LoVo (cell line): ENCODE measurements at regions not wholly inside any gene's neighbourhood (a gene's known extent, or its start where the extent isn't known, plus 50 kb on each side); places are given as distances from the start of the nearest gene placed in this dataset.
"Not testable (repeated sequence)": the region's sequence is repeated elsewhere in the genome, so short reads cannot be mapped to it uniquely, and the experiment has no call there.

Experiments
- DNase-seq: peaks from one replicate; pipeline ENCODE4 v3.0.0-alpha.2; 2016; ENCODE audit warnings: low spot score

- DNase-seq, result not testable (repeated sequence)
These were observed 731.3 kb upstream of the GRAMD2B start for GRCh38 chr5:125691738-125692530.

DNA sequence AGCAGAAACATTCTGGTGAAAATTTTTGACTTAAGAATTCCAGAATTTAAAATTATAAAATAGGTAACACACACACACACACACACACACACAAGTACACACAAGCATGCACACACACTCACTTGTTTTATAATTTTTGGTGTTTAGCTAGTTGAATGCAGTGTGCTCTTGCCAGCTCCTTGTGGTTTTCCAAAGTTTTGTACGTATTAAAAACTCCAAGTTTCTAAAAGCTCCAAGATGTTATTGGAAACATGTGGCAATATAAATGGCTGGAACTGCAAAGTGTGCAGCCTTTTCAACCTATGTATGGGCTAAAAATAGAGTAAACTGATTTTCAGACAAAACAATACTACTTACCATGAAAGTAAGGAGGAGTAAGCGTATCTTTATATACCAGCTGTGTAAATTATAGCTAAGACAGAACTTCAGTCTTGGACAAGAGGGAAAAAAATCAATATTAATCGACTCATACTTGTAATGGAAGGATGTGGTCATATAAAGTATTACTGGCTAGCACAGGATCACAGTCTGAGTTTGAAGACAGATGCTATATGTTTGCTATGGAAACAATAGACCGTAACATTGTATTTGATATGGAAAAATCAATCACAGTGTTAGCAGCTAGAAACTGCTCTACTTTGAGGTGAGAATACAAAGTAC is 727.1 kb upstream of the GRAMD2B start:
- DNase-seq, result no peak

DNA sequence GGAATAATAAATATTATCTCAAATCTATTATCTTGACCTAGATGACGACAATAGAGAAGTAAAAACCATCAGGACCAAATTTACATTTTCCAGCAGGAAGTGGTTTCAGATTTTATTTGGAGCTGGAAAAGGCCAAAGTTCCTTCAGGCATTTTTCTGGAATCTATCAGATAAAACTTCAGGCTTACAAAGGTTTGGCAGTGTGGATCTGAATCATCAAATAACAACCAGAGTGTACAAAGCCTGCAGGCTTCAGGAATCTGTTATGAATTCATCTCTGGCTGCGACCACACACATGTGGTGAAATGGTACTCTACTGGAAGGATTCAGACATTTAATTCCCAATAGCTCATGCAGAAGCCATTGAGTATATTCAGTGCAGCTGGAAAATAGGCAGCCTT is 726.4 kb upstream of the GRAMD2B start:
- no peak for DNase-seq

DNA sequence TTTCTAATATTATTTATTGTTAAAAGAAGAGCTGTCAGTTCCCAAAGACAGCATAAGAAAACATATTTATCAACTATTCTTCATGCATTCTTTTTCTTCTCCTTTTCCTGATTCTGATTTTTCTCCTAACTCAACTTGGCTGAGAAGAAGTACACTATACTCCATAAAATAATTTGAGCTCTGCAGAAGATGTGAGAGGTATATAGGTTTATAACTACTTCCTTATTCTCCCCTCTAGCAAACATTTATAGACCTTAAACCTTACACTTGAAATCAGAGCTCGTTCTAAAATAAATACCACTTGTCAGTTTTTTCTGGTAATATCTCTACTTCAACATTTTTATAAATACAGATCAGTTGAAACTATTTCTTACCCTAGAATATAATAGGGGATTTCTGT is 724.8 kb upstream of the GRAMD2B start:
- no peak for DNase-seq

- DNase-seq, result no peak
These were observed 723.3 kb upstream of the GRAMD2B start for GRCh38 chr5:125699860-125700259.

GRCh38 chr5:125700380-125700861 is 722.8 kb upstream of the GRAMD2B start:
- DNase-seq, result peak; percentile 20

DNA sequence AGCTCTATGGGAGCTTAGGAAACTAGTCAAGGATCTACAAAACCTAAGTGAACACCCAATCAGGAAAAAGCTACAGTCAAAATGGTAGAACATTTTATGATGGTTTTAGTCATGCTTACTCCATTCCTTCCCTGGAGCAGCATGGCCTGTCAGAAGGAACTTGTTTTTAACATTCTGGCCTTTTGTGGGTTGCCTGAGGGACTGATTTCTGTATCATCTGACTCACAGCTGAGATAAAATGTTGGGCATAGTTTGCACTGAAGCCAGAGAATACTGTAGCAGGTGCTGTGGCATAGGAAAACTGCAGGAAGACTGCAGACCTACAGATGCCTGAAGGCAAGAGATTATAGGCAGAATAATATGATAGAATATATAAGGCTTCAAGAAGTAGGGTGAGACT is 719.6 kb upstream of the GRAMD2B start:
- no peak for DNase-seq

- DNase-seq, result no peak
These were observed 718.3 kb upstream of the GRAMD2B start for GRCh38 chr5:125704888-125705287.

DNA sequence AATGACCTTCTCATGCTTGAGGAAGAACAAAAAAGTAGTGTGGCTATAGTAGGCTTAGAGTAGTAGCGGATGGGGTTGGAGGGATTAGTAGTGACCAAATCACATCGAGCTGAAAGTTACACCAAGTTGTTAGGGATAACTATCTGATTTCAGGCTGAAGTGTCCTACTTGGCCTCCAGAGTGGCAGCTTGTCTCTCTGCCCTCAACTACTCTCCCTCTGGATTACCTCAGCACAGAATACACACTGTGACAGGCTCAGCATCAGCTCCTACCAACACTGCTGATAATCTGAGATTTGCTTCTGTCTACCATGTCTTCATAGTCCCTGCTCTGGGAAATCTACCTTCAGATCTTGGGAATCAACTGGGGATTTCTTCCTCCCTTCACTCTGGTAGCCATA is 714.6 kb upstream of the GRAMD2B start:
- DNase-seq, result no peak

DNA sequence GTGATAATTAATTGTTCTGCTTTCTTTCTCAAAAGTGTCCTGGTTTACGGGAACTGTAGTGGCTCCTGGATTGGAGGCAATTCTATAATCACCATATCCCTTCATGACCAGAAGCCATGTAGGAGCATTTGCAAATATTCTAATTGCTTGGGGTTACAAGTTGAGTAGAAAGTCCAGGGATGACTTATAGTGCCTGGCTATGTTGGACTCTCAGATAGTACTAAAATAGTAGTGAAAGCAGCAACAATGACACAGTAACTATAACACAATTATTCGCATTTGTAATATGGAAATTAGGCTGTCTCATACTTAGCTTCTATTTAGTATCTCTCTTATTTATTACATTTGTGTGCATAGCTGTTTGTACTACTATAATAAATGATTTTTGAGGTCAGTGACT is 712.5 kb upstream of the GRAMD2B start:
- no peak for DNase-seq

- no peak for DNase-seq
These were observed 710.8 kb upstream of the GRAMD2B start for GRCh38 chr5:125712397-125712796.

DNA sequence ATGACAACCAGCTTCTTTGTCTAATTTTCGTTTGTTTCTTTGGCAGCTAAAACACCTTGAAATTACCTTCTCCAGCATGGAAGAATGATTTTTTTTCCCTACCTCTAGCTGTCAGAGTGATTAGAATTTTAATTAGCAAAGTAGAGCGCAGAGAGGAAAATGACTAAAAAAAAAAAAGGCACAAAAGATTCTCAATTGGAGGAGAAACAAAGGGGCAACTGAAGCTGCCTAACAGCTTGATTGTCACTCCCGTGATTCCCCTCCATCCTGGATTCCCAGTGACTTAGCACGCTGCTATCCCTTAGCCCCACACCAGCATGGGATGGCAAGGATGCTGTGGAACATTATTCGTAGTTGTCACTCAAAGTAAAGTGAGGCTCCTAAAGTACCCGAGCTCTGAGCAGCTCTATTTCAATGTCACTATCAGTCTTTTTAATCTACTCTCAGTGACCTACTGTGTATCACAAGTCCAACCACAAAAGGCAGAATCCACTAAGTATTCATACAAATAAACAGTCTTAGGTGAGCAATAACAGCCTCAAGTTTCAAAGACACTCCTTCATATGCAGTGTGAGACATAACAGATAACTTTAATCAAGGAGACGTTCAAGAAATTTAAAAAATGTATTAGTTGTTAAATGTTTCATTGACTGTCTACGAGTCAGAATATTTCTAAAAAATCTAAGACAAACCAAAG is 710.0 kb upstream of the GRAMD2B start:
- no peak for DNase-seq

DNA sequence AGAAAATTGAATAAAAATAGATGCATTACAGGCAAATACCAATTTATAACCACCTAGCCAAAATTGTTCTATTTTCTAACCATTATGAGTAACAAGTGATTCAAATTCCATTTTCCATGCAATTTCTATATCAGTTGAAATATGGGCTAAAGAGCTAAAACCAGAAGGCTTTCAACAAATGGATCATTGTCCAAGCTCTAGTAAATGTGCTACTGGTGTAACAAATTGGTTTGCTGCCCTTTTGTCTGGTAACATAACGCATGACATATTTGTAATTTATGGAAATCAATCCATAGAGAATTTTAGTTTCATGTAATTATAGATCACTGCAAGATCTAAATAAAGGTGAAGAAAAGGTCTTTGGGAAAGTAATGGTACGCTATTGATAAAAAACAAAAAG is 708.0 kb upstream of the GRAMD2B start:
- DNase-seq, result no peak

DNA sequence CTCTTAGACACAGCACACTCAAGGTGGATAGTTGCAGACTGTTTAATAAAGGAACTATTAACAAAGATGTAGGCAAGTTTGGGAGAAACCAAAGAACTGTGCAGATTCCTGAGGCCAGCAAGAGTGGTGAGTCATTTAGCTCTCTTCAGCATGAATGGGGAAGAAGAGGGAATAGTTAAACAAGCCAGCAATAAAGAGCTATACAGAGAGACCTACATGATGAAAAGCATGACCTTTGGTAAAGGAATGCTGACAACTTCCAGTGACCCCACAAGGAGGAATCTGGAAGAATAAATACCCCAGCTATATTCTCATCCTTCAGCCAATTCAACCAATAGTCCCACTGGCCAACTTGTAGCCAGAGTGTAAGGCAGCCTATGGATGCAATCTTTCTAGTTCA is 706.0 kb upstream of the GRAMD2B start:
- DNase-seq, result no peak

- DNase-seq, result no peak
These were observed 703.4 kb upstream of the GRAMD2B start for GRCh38 chr5:125719681-125720347.

GRCh38 chr5:125720348-125720685 is 702.9 kb upstream of the GRAMD2B start:
- no peak for DNase-seq

DNA sequence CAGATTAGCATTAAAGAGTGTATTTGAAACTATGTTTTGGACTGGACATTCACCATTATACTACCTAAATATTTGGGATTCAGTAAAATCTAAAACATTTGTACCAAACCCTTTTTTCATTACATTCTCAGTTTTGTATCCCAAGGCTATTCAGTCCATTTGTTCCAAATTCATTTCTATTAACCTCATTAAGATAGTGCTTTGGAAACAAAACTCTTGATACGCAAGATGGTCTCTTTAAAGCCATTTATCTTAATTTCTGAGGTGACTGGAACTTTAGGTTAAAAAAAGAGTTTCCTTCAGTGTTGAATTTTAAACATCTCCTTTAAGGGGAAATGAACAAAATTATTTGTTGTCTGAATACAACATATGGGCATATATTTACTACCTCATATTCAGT is 702.5 kb upstream of the GRAMD2B start:
- DNase-seq, result no peak

DNA sequence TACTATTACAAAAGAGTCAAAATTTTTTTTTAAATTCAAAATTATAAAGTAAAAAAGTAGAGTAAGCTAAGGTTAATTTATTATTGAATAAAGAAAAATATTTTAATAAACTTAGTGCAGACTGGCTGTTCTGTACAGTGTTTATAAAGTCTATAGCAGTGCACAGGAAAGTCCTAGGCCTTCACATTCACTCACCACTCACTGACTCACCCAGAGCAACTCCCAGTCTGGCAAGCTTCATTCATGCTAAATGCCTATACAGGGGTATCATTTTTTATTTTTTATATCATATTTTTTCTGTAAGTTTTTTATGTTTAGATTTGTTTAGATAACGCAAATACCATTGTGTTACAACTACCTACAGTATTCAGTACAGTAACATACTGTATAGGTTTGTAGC is 700.7 kb upstream of the GRAMD2B start:
- no peak for DNase-seq

GRCh38 chr5:125725691-125726090 is 697.5 kb upstream of the GRAMD2B start:
- no peak for DNase-seq

DNA sequence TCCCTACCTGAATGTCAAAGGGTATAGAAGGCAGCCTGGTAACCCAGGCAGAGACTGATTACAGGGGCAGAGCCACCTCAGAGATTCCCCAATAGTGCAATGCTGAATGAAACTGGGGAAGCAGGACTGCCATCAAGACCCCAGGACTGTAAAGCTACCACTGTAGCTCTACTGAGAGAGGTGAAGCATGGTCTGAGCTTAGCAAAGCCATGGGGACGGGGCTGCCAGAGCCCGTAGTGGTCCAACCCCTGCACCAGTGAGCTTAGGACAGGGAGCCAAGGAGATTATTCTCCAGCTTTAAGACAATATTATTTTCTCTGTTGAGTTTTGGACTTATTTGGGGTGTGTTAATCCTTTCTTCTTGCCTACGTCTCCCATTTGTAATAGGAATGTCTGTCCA is 679.3 kb upstream of the GRAMD2B start:
- no peak for DNase-seq

- no peak for DNase-seq
These were observed 676.3 kb upstream of the GRAMD2B start for GRCh38 chr5:125746917-125747316.

DNA sequence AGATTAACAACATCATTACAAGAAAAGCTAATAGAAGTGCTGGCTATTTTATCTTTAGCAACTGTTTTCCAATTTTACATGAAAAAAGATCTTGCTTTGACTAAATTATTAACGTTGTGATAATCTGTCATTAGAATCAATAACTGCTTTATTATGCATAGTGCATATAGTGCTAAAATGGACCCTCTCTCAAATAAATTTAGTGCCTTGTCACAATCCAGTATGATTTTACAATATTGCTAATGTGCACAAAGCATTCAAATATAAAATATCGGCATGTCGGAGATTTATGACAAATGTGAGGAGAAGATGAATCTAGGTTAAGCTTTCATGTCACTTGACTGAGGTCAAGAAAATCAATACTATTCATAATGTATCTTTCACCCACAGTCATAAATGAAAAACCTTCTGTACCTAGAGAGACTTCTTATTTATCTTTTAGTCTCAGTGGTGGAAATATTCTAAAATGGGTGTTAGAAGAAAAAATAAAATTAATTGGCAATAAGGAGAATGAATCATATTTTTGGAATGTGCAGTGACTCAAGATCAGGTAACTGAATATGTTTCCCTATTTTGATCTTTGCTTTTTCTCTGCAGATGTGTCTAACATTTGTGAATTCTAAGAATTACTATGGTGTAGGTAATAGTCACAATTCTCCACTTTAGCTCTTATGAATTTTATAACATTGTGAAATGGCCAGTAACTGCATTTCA is 672.9 kb upstream of the GRAMD2B start:
- no peak for DNase-seq
